Natural killer cell (primary cell): ENCODE measurements at regions not wholly inside any gene's neighbourhood (a gene's known extent, or its start where the extent isn't known, plus 50 kb on each side); places are given as distances from the start of the nearest gene placed in this dataset.

Experiments
- ATAC-seq, 3 donors: fragments of 150-1000 bp in 2 of 3; fragments of 200-7000 bp in 1 of 3; cut with Tn5 transposase; 1 replicate in 1 of 3; 2 replicates in 2 of 3; pipeline ENCODE4 v1.10.0; 2021; ENCODE audit warnings: mild to moderate bottlenecking in 2 of 3, moderate library complexity in 2 of 3
- DNase-seq, 2 donors: peaks; one replicate each; pipeline versions ENCODE4 v3.0.0 to v3.0.0-alpha.2; 2013 to 2021; ENCODE audit warnings: mixed read lengths in 1 of 2
- H3K27ac ChIP-seq: one replicate; pipeline ENCODE4 v1.5.1; 2013; ENCODE audit warnings: mild to moderate bottlenecking, low read length
- H3K27me3 ChIP-seq: one replicate; pipeline ENCODE4 v1.6.1; 2013; ENCODE audit warnings: low read length; ENCODE audit not compliant: control insufficient read depth, insufficient read depth
- H3K36me3 ChIP-seq: one replicate; pipeline ENCODE4 v1.6.1; 2013; ENCODE audit warnings: low read length; ENCODE audit not compliant: control insufficient read depth, insufficient read depth
- H3K4me1 ChIP-seq: one replicate; pipeline ENCODE4 v1.6.1; 2013; ENCODE audit warnings: low read length; ENCODE audit not compliant: control insufficient read depth, insufficient read depth
- H3K4me3 ChIP-seq: one replicate; pipeline ENCODE4 v1.5.1; 2013; ENCODE audit warnings: low read length
- H3K9me3 ChIP-seq: one replicate; pipeline ENCODE4 v1.6.1; 2013; ENCODE audit warnings: low read length; ENCODE audit not compliant: control insufficient read depth, insufficient read depth
- H3K27ac Mint-ChIP-seq, 2 donors: one replicate each; pipeline ENCODE4 v1.8.0; 2022; ENCODE audit warnings: mild to moderate bottlenecking in 2 of 2, mixed read lengths in 2 of 2, moderate library complexity in 1 of 2
- H3K27me3 Mint-ChIP-seq, 2 donors: one replicate each; pipeline ENCODE4 v1.8.0; 2022; ENCODE audit warnings: low read depth in 2 of 2, mixed read lengths in 2 of 2
- H3K36me3 Mint-ChIP-seq: one replicate; pipeline ENCODE4 v1.8.0; 2022; ENCODE audit warnings: mixed read lengths
- H3K4me1 Mint-ChIP-seq, 2 donors: one replicate each; pipeline ENCODE4 v1.8.0; 2022; ENCODE audit warnings: mixed read lengths in 2 of 2
- H3K4me3 Mint-ChIP-seq: one replicate; pipeline ENCODE4 v1.8.0; 2022; ENCODE audit warnings: mild to moderate bottlenecking, moderate library complexity, mixed read lengths
- H3K9me3 Mint-ChIP-seq, 2 donors: one replicate each; pipeline ENCODE4 v1.8.0; 2022; ENCODE audit warnings: mixed read lengths in 2 of 2
- WGBS: methylation state at CpG from one replicate; pipeline ENCODE4 v1.1.7; 2013; ENCODE audit warnings: missing lambda C conversion rate; ENCODE audit not compliant: insufficient coverage; 5-methylcytosine and 5-hydroxymethylcytosine counted together
- intact Hi-C: fragments of 100-400 bp; cut with micrococcal nuclease; formaldehyde crosslinking; loops from one replicate; pipeline ENCODE4 v1.14.2; 2022
- TF ChIP-seq, protein P1 (sequence below): fragments of 200-600 bp; IDR thresholded peaks from one replicate; pipeline ENCODE4 v1.8.0; 2022; ENCODE audit warnings: antibody characterized with exemption

DNA sequence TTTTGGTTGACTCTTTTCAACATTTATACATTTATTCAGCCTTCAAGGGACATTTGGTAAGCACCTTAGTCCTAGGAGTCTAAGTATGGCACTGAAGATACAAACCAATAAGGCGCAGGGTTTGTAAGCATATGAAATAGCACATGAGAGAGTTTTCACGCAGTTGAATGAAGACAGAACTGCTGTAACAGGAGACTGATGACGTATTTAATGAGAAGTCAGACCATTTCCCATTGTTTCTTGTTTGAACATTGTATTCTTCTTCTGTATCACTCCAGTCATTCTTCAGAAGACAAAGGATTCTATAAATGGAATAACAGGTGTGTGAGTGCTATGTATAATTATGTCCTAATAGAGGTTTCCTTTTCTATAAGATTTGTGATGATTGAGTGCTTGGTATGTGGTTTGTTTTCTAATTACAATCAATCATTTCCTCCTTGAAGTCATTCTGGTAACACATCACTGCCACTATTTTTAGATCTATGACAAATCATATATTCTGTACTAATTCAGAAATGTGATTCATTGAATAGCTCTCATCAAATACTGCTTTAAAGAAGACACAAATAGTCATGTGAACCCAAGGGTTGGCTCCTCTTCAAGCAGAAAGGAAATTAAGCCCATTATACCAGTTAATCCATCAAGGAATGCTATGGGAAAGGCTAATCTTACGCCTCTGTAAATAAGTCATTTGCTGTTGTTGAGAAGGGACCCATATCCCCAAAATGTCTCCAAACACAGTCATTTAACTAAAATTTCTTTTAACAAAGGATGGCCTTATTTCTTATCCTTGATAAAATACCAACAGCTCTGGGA, 222.8 kb upstream of the NBEA start:
- H3K36me3 ChIP-seq, result no peaks in the 10 kb centered on the region
- no peak for ATAC-seq
- no peaks in the 10 kb centered on the region for H3K4me1 ChIP-seq
- H3K9me3 Mint-ChIP-seq, result peaks cover 8 to 13% of the 10 kb centered on the region in 2 donors
- intact Hi-C loops, result no loop called here
- no peaks in the 10 kb centered on the region for H3K9me3 ChIP-seq
- TF ChIP-seq, protein P1, sequence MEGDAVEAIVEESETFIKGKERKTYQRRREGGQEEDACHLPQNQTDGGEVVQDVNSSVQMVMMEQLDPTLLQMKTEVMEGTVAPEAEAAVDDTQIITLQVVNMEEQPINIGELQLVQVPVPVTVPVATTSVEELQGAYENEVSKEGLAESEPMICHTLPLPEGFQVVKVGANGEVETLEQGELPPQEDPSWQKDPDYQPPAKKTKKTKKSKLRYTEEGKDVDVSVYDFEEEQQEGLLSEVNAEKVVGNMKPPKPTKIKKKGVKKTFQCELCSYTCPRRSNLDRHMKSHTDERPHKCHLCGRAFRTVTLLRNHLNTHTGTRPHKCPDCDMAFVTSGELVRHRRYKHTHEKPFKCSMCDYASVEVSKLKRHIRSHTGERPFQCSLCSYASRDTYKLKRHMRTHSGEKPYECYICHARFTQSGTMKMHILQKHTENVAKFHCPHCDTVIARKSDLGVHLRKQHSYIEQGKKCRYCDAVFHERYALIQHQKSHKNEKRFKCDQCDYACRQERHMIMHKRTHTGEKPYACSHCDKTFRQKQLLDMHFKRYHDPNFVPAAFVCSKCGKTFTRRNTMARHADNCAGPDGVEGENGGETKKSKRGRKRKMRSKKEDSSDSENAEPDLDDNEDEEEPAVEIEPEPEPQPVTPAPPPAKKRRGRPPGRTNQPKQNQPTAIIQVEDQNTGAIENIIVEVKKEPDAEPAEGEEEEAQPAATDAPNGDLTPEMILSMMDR, result no peak
- no peak overlapping the region for H3K27ac Mint-ChIP-seq
- H3K4me3 Mint-ChIP-seq, result no peak overlapping the region
- no peak overlapping the region for H3K4me3 ChIP-seq
- H3K4me1 Mint-ChIP-seq, result no peaks in the 10 kb centered on the region
- no peak overlapping the region for H3K27ac ChIP-seq
- 97% methylated on average over 3 of the region's 4 CpGs for WGBS
- no peaks in the 10 kb centered on the region for H3K27me3 ChIP-seq
- no peaks in the 10 kb centered on the region for H3K27me3 Mint-ChIP-seq
- DNase-seq, result no peak
- no peaks in the 10 kb centered on the region for H3K36me3 Mint-ChIP-seq

DNA sequence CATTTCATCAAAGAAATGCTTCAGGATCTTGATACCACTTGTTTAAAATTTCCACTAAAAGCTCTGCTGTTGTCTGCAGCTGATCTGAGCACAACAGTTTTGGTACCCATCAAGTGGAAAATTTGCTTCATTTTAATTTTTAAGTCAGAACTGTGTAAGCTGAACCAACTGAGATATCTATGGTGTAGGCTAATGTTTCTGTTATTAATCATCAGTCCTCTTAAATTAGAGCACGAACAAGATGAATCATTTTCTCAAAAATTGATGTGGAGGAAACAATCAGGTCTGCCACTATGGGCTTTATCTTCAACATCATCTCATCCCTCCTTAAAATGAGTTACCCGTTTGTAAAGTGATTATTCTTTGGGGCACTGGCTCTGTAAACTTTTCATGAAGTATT, 221.5 kb upstream of the NBEA start:
- H3K9me3 Mint-ChIP-seq, result peaks cover 3 to 12% of the 10 kb centered on the region in 2 donors
- no peaks in the 10 kb centered on the region for H3K36me3 Mint-ChIP-seq
- H3K9me3 ChIP-seq, result no peaks in the 10 kb centered on the region
- no peaks in the 10 kb centered on the region for H3K36me3 ChIP-seq
- no peaks in the 10 kb centered on the region for H3K27me3 Mint-ChIP-seq
- H3K4me1 Mint-ChIP-seq, result no peaks in the 10 kb centered on the region
- H3K27ac Mint-ChIP-seq, result no peak overlapping the region
- no peaks in the 10 kb centered on the region for H3K27me3 ChIP-seq
- no peak for DNase-seq
- no peak overlapping the region for H3K4me3 Mint-ChIP-seq
- H3K4me3 ChIP-seq, result no peak overlapping the region
- H3K27ac ChIP-seq, result no peak overlapping the region
- ATAC-seq, result no peak
- TF ChIP-seq, protein P1, result no peak
- no peaks in the 10 kb centered on the region for H3K4me1 ChIP-seq
- intact Hi-C loops, result no loop called here
- 63% methylated on average over 2 of the region's 2 CpGs for WGBS

DNA sequence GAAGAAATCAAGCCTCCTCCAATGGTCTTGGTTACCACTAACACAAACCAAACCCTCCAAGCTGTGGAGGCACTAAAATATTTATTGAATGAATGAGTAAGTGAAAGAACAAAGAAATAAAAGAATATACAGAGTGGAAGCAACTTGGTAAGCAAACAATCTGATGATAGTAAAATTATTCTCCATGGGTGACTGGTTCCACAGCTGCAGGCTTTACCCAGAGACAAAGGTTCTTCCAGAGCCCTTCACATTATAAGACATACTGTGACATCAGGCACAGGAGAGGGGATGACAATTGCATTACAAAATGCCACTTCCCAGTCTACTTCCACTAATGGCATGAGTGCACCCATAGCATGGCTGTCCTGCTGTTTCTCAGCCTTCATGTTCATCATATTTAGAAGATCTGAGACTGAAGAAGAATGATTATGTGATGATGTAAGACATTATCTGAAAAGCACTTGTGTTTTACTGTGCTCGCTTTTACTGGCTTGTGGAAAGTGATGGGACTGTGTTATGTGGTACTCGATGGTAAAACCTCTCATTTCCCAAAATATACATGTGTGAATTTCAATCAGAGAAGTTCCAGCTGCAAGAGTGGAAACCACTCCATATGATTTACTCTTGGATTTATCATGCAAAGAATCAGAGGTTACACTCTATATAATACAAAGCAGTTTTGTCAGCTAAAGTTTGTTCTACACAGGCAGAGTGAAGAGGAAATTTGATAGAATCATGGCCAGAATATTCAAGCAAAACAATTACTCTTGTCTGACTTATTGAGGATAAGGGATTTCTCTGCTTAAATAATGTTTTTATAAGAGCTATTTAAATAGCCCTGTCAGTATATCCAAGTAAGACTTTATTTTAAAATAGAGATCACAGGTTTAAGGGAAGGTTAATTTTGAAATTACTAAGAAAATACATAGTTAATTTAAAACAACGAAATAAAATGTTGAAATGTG, 220.2 kb upstream of the NBEA start:
- WGBS, result 70% methylated on average over 2 of the region's 3 CpGs
- Histone ChIP-seq H3K27ac (no peak overlapping the region), H3K4me1 (no peaks in the 10 kb centered on the region), H3K27me3 (no peaks in the 10 kb centered on the region), H3K4me3 (no peak overlapping the region), H3K36me3 (no peaks in the 10 kb centered on the region), H3K9me3 (no peaks in the 10 kb centered on the region)
- no peaks in the 10 kb centered on the region for H3K27me3 Mint-ChIP-seq
- H3K27ac Mint-ChIP-seq, result no peak overlapping the region
- H3K4me1 Mint-ChIP-seq, result no peaks in the 10 kb centered on the region
- intact Hi-C loops, result no loop called here
- ATAC-seq (no peak), DNase-seq (no peak)
- TF ChIP-seq, protein P1, result no peak
- H3K36me3 Mint-ChIP-seq, result no peaks in the 10 kb centered on the region
- no peak overlapping the region for H3K4me3 Mint-ChIP-seq
- peaks cover 3 to 12% of the 10 kb centered on the region in 2 donors for H3K9me3 Mint-ChIP-seq
